Dendritic cell treated with granulocyte-macrophage colony-stimulating factor and Interleukin-4, amounts not matched to agents 40 ng/mL and 50 ng/mL, for 4 days (primary cell): ENCODE measurements at regions not wholly inside any gene's neighbourhood (a gene's known extent, or its start where the extent isn't known, plus 50 kb on each side); places are given as distances from the start of the nearest gene placed in this dataset.
"Not testable (repeated sequence)": the region's sequence is repeated elsewhere in the genome, so short reads cannot be mapped to it uniquely, and the experiment has no call there.

Experiments used
- H3K27ac Mint-ChIP-seq: one replicate; pipeline ENCODE4 v1.8.0; 2022; ENCODE audit warnings: mild to moderate bottlenecking, mixed read lengths
- H3K27me3 Mint-ChIP-seq: one replicate; pipeline ENCODE4 v1.8.0; 2022; ENCODE audit warnings: mild to moderate bottlenecking, mixed read lengths
- H3K36me3 Mint-ChIP-seq: one replicate; pipeline ENCODE4 v1.8.0; 2022; ENCODE audit warnings: low read depth, mixed read lengths
- H3K4me1 Mint-ChIP-seq: one replicate; pipeline ENCODE4 v1.8.0; 2022; ENCODE audit warnings: low read depth, mixed read lengths
- H3K4me3 Mint-ChIP-seq: one replicate; pipeline ENCODE4 v1.8.0; 2022; ENCODE audit warnings: mild to moderate bottlenecking, moderate library complexity, mixed read lengths
- H3K9me3 Mint-ChIP-seq: one replicate; pipeline ENCODE4 v1.8.0; 2022; ENCODE audit warnings: mixed read lengths
- intact Hi-C: fragments of 100-400 bp; cut with micrococcal nuclease; formaldehyde crosslinking; loops from one replicate; pipeline ENCODE4 v1.15.0; 2022

DNA sequence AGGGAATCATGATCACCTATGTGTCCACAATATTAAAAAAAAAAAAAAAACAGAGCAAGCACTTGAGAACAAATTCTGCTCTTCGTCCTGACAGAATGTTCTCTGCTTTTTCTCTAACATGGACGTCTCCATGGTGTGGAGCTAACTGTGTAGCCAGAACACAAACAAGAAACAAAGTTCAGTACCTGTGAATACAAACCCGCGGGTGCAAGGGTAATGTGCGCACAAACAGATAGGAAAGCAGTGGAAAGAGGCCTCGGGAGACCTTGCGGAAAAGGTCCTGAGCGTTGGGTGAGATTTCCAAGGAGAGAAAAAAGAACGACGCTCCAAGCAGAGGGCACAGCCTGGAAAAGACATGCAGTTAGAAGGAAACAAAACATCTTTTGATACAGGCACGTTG lies 92.0 kb upstream of the TBL1X start:
- intact Hi-C loops: no loop called here
- H3K27ac Mint-ChIP-seq: no peak overlapping the region
- no peaks in the 10 kb centered on the region for H3K9me3 Mint-ChIP-seq

GRCh38 chrX:9373789-9374188 lies 91.1 kb upstream of the TBL1X start:
- Mint-ChIP-seq H3K4me3 (no peak overlapping the region), H3K4me1 (peaks cover 26% of the 10 kb centered on the region), H3K9me3 (no peaks in the 10 kb centered on the region), H3K27ac (no peak overlapping the region), H3K27me3 (peaks cover 2% of the 10 kb centered on the region), H3K36me3 (no peaks in the 10 kb centered on the region)
- intact Hi-C loops: no loop called here

More for the DNA sequence above, 92.0 kb upstream of the TBL1X start:
- no peaks in the 10 kb centered on the region for H3K36me3 Mint-ChIP-seq
- no peak overlapping the region for H3K4me3 Mint-ChIP-seq
- peaks cover 2% of the 10 kb centered on the region for H3K27me3 Mint-ChIP-seq
- peaks cover 22% of the 10 kb centered on the region for H3K4me1 Mint-ChIP-seq

- no peaks in the 10 kb centered on the region for H3K36me3 Mint-ChIP-seq
- H3K27me3 Mint-ChIP-seq: peaks cover 2% of the 10 kb centered on the region
- H3K4me3 Mint-ChIP-seq: no peak overlapping the region
- no peaks in the 10 kb centered on the region for H3K9me3 Mint-ChIP-seq
- H3K27ac Mint-ChIP-seq: no peak overlapping the region
- peaks cover 34% of the 10 kb centered on the region for H3K4me1 Mint-ChIP-seq
- intact Hi-C loops: no loop called here
Observed at GRCh38 chrX:9374555-9374954, 90.3 kb upstream of the TBL1X start.

DNA sequence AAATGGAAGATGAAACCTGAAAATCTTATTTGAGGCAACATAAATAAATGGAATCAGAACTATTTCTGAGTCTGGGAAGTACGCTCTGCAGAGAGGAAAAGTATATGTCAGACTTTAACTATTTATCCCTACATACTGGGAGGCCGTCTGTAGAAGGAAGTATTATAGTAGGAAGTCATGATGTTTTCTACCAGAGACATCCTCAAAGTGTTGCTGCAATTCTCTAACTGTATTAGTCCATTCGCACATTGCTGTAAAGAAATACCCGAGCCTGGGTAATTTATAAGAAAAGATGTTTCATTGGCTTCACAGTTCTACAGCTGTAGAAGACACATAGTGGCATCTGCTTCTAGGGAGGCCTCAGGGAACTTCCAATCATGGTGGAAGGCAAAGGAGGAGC lies 88.7 kb upstream of the TBL1X start:
- intact Hi-C loops: no loop called here
- Mint-ChIP-seq H3K27me3 (no peaks in the 10 kb centered on the region), H3K9me3 (no peaks in the 10 kb centered on the region), H3K4me3 (no peak overlapping the region), H3K4me1 (peaks cover 31% of the 10 kb centered on the region), H3K36me3 (no peaks in the 10 kb centered on the region), H3K27ac (no peak overlapping the region)

- intact Hi-C loops, H3K4me3 Mint-ChIP-seq, H3K9me3 Mint-ChIP-seq, H3K27ac Mint-ChIP-seq, H3K36me3 Mint-ChIP-seq, H3K27me3 Mint-ChIP-seq: not testable (repeated sequence)
- peaks cover 31% of the 10 kb centered on the region for H3K4me1 Mint-ChIP-seq
Observed at GRCh38 chrX:9377216-9377615, 87.6 kb upstream of the TBL1X start.

- H3K27me3 Mint-ChIP-seq: peaks cover 3% of the 10 kb centered on the region
- intact Hi-C loops: no loop called here
- H3K36me3 Mint-ChIP-seq: no peaks in the 10 kb centered on the region
- no peaks in the 10 kb centered on the region for H3K9me3 Mint-ChIP-seq
- H3K4me1 Mint-ChIP-seq: peaks cover 31% of the 10 kb centered on the region
- H3K27ac Mint-ChIP-seq: no peak overlapping the region
- no peak overlapping the region for H3K4me3 Mint-ChIP-seq
Observed at GRCh38 chrX:9378980-9379696, 85.7 kb upstream of the TBL1X start.

DNA sequence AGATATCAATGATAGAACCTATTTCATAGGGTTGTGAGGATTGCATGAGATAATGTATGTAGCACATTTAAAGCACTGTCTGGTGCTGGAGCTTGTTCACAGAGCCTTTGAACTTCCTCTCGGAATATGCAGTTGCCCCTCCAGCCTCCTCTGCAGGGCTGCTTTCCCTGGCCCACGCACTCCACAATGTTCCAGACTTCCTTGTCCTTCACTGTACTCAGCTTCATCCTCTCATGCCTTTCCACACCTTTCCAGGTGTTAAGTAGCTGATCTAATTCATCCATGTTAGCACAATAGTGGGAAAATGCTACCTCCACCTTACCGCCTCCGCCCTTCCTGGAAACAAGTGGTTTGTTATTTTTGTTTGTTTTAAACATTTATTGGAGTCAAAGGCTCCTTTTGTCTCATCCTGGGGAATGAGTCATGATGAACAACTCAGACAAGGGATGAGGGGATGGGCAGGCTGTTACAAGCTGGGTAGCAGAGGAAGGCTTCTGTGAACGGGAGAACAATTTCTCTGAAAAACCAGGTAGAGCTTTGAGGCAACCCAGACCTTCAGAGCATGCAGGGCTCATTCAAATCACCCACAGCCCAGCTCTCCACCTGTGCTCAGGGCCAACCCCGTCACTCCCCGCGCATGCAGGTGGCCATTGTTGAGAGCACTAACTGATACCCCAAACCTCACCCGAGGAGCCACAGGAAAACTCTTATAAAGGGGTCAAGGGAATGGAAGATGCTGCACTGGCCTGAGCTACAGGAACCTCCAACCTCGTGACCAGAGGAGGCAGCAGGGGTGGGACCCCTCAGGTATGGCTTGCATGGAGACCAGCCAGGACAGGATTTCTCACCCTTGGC lies 84.9 kb upstream of the TBL1X start:
- Mint-ChIP-seq H3K9me3 (no peaks in the 10 kb centered on the region), H3K4me3 (no peak overlapping the region), H3K36me3 (no peaks in the 10 kb centered on the region), H3K4me1 (peaks cover 31% of the 10 kb centered on the region), H3K27me3 (peaks cover 3% of the 10 kb centered on the region), H3K27ac (no peak overlapping the region)
- intact Hi-C loops: no loop called here

DNA sequence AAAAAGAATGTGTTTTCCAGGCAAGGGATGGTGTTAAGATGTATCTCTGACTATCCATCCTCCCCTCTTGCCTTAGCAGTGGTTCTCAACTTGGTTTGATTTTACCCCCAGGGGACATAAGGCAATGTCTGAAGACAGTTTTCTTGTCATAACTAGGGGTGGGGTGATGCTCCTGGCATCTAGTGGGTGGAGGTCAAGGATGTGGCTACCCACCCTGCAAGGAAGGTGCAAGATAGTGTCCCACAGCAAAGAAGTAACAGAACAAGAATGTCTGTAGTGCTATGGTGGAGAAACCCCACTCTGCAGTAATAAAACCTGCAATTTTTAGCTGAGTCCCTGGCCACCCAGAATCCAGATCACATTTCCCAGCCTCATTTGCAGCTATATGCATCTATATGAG lies 81.2 kb upstream of the TBL1X start:
- no peaks in the 10 kb centered on the region for H3K9me3 Mint-ChIP-seq
- H3K27me3 Mint-ChIP-seq: peaks cover 3% of the 10 kb centered on the region
- H3K27ac Mint-ChIP-seq: no peak overlapping the region
- peaks cover 15% of the 10 kb centered on the region for H3K4me1 Mint-ChIP-seq
- no peaks in the 10 kb centered on the region for H3K36me3 Mint-ChIP-seq
- no peak overlapping the region for H3K4me3 Mint-ChIP-seq
- intact Hi-C loops: no loop called here

GRCh38 chrX:9388450-9388849 lies 76.4 kb upstream of the TBL1X start:
- H3K27ac Mint-ChIP-seq: no peak overlapping the region
- H3K9me3 Mint-ChIP-seq: no peaks in the 10 kb centered on the region
- H3K4me3 Mint-ChIP-seq: no peak overlapping the region
- intact Hi-C loops: no loop called here
- no peaks in the 10 kb centered on the region for H3K36me3 Mint-ChIP-seq
- H3K27me3 Mint-ChIP-seq: no peaks in the 10 kb centered on the region
- H3K4me1 Mint-ChIP-seq: peaks cover 7% of the 10 kb centered on the region

GRCh38 chrX:9390121-9390520 lies 74.7 kb upstream of the TBL1X start:
- Mint-ChIP-seq H3K27ac (no peak overlapping the region), H3K4me1 (peaks cover 12% of the 10 kb centered on the region), H3K4me3 (no peak overlapping the region), H3K36me3 (no peaks in the 10 kb centered on the region), H3K9me3 (no peaks in the 10 kb centered on the region), H3K27me3 (no peaks in the 10 kb centered on the region)
- intact Hi-C loops: no loop called here

DNA sequence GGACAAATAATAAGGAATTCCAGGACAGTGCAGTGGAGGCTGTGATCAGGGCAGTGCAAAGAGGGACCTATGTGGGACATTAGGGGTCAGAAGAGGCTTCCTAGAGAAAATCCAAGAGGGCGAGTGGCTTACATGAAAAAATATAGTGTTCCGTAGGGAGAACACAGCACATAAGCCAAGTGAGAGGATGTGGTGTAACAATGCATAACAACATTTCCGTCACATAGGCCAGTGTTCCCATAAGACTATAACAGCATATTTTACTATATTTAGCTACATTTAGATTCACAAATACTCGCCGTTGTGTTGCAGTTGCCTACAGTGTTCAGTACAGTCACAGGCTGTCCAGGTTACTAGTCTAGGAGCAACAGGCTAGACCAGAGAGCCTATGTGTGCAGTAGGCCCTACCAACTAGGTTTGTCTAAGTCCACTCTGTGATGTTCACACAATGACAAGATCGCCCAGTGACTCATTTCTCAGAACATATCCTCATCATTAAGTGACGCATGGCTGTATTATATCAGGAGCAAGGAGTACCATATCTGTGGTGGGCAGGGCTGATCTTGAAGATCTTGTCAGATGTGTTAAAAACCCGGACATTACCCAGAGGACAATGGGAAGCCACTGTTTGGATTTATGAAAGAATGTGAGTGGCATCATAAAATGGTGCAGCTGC lies 74.0 kb upstream of the TBL1X start:
- Mint-ChIP-seq H3K27me3 (no peaks in the 10 kb centered on the region), H3K36me3 (no peaks in the 10 kb centered on the region), H3K27ac (no peak overlapping the region), H3K4me3 (no peak overlapping the region), H3K4me1 (peaks cover 12% of the 10 kb centered on the region), H3K9me3 (no peaks in the 10 kb centered on the region)
- intact Hi-C loops: no loop called here

DNA sequence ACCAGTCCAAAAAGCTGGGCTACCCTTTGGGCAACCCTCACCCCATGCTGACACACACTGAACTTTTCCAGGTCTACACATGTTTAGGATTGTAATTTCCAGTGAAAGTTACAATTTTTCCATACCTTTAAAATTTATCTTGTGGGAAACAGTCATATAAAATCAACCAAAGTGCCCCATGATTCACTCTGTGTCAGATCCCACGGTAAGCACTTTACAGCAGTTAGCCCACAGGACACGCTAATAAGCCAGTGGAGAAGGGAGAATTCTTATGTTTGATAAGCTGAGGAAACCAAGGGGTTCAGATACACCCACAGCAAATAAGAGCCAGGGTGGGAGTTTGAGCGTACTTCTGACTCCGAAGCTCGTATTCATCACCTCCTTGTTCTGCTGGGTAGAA lies 72.4 kb upstream of the TBL1X start:
- peaks cover 12% of the 10 kb centered on the region for H3K4me1 Mint-ChIP-seq
- H3K9me3 Mint-ChIP-seq: no peaks in the 10 kb centered on the region
- no peaks in the 10 kb centered on the region for H3K36me3 Mint-ChIP-seq
- no peak overlapping the region for H3K27ac Mint-ChIP-seq
- H3K4me3 Mint-ChIP-seq: no peak overlapping the region
- no peaks in the 10 kb centered on the region for H3K27me3 Mint-ChIP-seq
- intact Hi-C loops: no loop called here

- Mint-ChIP-seq H3K4me1 (peaks cover 12% of the 10 kb centered on the region), H3K27ac (no peak overlapping the region), H3K4me3 (no peak overlapping the region), H3K36me3 (no peaks in the 10 kb centered on the region), H3K9me3 (no peaks in the 10 kb centered on the region), H3K27me3 (no peaks in the 10 kb centered on the region)
- intact Hi-C loops: no loop called here
Observed at GRCh38 chrX:9393571-9393970, 71.3 kb upstream of the TBL1X start.

- no peaks in the 10 kb centered on the region for H3K27me3 Mint-ChIP-seq
- no peak overlapping the region for H3K27ac Mint-ChIP-seq
- H3K4me3 Mint-ChIP-seq: no peak overlapping the region
- intact Hi-C loops: no loop called here
- no peaks in the 10 kb centered on the region for H3K9me3 Mint-ChIP-seq
- peaks cover 12% of the 10 kb centered on the region for H3K4me1 Mint-ChIP-seq
- H3K36me3 Mint-ChIP-seq: no peaks in the 10 kb centered on the region
Observed at GRCh38 chrX:9394212-9394611, 70.6 kb upstream of the TBL1X start.
